A549 (cell line): ENCODE measurements at regions not wholly inside any gene's neighbourhood (a gene's known extent, or its start where the extent isn't known, plus 50 kb on each side); places are given as distances from the start of the nearest gene placed in this dataset.

Experiments used
- EP300 ChIP-seq, 2 experiments: fragments of >200 bp; sonication (Bioruptor Twin); formaldehyde crosslinking; IDR thresholded peaks; 2 replicates in 1 of 2; 3 replicates in 1 of 2; pipeline ENCODE4 v1.6.1; 2016 to 2017
- FOXS1 ChIP-seq: fragments of 250-450 bp; sonication (Bioruptor Pico); IDR thresholded peaks from 2 replicates; pipeline ENCODE4 v1.5.0; 2020; ENCODE audit warnings: mild to moderate bottlenecking, moderate library complexity
- JUNB ChIP-seq: fragments of >200 bp; sonication (Bioruptor Twin); formaldehyde crosslinking; IDR thresholded peaks from 2 replicates; pipeline ENCODE4 v1.6.1; 2016
- POLR2A ChIP-seq: IDR thresholded peaks from 2 replicates; pipeline ENCODE4 v1.6.1; 2012; ENCODE audit warnings: mild to moderate bottlenecking, low read length
- SMC3 ChIP-seq: fragments of >200 bp; sonication (Bioruptor Twin); formaldehyde crosslinking; IDR thresholded peaks from 3 replicates; pipeline ENCODE4 v1.6.1; 2018; ENCODE audit warnings: inconsistent platforms
- ZNF302 ChIP-seq: fragments of 250-450 bp; sonication (Bioruptor Pico); IDR thresholded peaks from 2 replicates; pipeline ENCODE4 v1.9.0; 2021; ENCODE audit warnings: inconsistent platforms, mild to moderate bottlenecking, moderate library complexity
- TF ChIP-seq, protein P1 (sequence below): fragments of 200-600 bp; sonication (generic); IDR thresholded peaks from 2 replicates; pipeline ENCODE4 v1.6.1; 2016; ENCODE audit warnings: antibody characterized with exemption, mild to moderate bottlenecking, moderate library complexity
- TF ChIP-seq, protein P2 (sequence below): fragments of >200 bp; sonication (Bioruptor Twin); formaldehyde crosslinking; IDR thresholded peaks from 3 replicates; pipeline ENCODE4 v1.5.1; 2016

DNA sequence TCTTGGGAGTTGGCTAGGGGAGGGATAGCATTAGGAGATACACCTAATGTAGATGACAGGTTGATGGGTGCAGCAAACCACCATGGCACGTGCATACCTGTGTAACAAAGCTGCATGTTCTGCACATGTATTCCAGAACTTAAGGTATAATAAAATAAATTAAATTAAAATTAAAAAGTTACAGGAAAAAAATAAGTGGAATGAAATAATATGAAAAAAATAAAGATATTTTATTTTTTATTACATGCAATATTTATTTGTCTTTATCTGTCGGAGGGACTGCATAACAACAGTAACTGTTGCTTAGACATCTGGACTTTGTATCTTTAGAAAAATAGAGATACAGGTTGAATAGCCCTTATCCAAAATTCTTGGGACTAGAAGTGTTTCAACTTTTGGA, 597.4 kb upstream of the CCDC179 start:
- TF ChIP-seq POLR2A (no peak), FOXS1 (CRISPR knock-in tag) (no peak), SMC3 (no peak), EP300 (IDR thresholded peaks at IDR 0.05) (no peak), ZNF302 (CRISPR knock-in tag) (no peak), JUNB (no peak)
- TF ChIP-seq, protein P1, sequence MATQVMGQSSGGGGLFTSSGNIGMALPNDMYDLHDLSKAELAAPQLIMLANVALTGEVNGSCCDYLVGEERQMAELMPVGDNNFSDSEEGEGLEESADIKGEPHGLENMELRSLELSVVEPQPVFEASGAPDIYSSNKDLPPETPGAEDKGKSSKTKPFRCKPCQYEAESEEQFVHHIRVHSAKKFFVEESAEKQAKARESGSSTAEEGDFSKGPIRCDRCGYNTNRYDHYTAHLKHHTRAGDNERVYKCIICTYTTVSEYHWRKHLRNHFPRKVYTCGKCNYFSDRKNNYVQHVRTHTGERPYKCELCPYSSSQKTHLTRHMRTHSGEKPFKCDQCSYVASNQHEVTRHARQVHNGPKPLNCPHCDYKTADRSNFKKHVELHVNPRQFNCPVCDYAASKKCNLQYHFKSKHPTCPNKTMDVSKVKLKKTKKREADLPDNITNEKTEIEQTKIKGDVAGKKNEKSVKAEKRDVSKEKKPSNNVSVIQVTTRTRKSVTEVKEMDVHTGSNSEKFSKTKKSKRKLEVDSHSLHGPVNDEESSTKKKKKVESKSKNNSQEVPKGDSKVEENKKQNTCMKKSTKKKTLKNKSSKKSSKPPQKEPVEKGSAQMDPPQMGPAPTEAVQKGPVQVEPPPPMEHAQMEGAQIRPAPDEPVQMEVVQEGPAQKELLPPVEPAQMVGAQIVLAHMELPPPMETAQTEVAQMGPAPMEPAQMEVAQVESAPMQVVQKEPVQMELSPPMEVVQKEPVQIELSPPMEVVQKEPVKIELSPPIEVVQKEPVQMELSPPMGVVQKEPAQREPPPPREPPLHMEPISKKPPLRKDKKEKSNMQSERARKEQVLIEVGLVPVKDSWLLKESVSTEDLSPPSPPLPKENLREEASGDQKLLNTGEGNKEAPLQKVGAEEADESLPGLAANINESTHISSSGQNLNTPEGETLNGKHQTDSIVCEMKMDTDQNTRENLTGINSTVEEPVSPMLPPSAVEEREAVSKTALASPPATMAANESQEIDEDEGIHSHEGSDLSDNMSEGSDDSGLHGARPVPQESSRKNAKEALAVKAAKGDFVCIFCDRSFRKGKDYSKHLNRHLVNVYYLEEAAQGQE: no peak
- TF ChIP-seq, protein P2, sequence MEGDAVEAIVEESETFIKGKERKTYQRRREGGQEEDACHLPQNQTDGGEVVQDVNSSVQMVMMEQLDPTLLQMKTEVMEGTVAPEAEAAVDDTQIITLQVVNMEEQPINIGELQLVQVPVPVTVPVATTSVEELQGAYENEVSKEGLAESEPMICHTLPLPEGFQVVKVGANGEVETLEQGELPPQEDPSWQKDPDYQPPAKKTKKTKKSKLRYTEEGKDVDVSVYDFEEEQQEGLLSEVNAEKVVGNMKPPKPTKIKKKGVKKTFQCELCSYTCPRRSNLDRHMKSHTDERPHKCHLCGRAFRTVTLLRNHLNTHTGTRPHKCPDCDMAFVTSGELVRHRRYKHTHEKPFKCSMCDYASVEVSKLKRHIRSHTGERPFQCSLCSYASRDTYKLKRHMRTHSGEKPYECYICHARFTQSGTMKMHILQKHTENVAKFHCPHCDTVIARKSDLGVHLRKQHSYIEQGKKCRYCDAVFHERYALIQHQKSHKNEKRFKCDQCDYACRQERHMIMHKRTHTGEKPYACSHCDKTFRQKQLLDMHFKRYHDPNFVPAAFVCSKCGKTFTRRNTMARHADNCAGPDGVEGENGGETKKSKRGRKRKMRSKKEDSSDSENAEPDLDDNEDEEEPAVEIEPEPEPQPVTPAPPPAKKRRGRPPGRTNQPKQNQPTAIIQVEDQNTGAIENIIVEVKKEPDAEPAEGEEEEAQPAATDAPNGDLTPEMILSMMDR: no peak
